ENCODE measurements at regions not wholly inside any gene's neighbourhood (a gene's known extent, or its start where the extent isn't known, plus 50 kb on each side); places are given as distances from the start of the nearest gene placed in this dataset.

DNA sequence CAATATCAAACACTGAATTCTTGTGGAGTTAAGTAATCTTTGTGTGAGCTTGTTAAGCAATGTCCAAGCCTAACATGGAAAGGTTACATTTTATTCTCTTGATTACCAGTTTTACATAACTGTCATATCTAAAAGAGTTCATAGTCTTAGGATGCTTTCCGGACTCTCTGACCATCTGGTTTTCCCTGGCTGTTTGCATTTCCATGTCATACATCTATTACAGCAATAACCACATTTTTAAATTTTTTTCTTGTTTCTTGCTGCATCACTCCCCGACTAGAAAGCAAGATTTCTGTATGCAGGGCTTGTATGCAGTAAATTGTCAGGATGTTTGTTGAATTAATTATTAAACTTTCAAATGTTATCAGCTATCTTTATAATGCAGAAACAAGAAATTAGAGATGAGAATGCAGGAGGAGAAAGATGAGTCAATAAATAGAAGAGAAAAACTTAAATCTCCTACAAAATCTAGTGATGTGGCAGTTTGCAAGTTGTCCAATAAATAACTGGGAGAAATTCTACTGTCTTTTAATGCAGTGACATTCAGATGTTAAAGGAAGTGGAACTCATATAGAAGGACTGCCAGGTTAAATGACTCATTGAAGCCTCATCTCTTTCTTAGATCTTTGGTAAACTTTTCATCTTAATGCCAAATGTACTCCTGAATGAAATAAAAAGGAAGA, 179.6 kb upstream of the SGCD start:
- Histone ChIP-seq H2AFZ (ENCODE audit: low read depth, low read length) (no peak overlapping the region), H3K4me2 (ENCODE audit: insufficient read depth, low read length) (no peak overlapping the region), H4K20me1 (replicated peaks; ENCODE audit: control insufficient read depth, insufficient read depth, low read length) (no peaks in the 10 kb centered on the region), H3K79me2 (ENCODE audit: control insufficient read depth, insufficient read depth, low read length) (no peaks in the 10 kb centered on the region), H3K9ac (ENCODE audit: insufficient read depth in 1 of 2, low read depth in 2 of 2, low read length in 2 of 2) (no peak overlapping the region), H3K4me3 (no peak overlapping the region), H3K27ac (ENCODE audit: extremely low read depth, low read depth, low read length) (no peak overlapping the region), H3K9me1 (ENCODE audit: control insufficient read depth, insufficient read depth, low read length) (no peaks in the 10 kb centered on the region), H3K36me3 (ENCODE audit: control insufficient read depth, insufficient read depth, low read length) (no peaks in the 10 kb centered on the region), H3K4me1 (replicated peaks in 1 of 2; ENCODE audit: control insufficient read depth in 2 of 2, insufficient read depth in 2 of 2, low read length in 2 of 2) (no peaks in the 10 kb centered on the region), H3K27me3 (ENCODE audit: control insufficient read depth in 2 of 2, insufficient read depth in 2 of 2, low read length in 2 of 2) (no peaks in the 10 kb centered on the region), H3K9me3 (replicated peaks; ENCODE audit: control insufficient read depth, insufficient read depth, low read depth, low read length) (no peaks in the 10 kb centered on the region)
- WGBS (ENCODE audit: insufficient coverage, low coverage, missing lambda C conversion rate), result 0% methylated on average over 2 of the region's 2 CpGs
- CTCF ChIA-PET (ENCODE audit: low intra/inter-chr PET ratio), result no interaction called here
- intact Hi-C loops (cut with micrococcal nuclease), result no loop called here
- no TSS peak for BruUV-seq (replicated peaks)
- ATAC-seq (no peak), DNase-seq (ENCODE audit: extremely low read depth in 1 of 4, low spot score in 3 of 4) (no peak), FAIRE-seq (no peak)
- in situ Hi-C loops (cut with MboI), result no loop called here
- POLR2A ChIA-PET, result no interaction called here
- no peak for TF ChIP-seq DNMT1 (IDR thresholded peaks at IDR 0.05)
- TF ChIP-seq MEIS2 (IDR thresholded peaks at IDR 0.05; ENCODE audit: partially characterized antibody), result no peak
- no peak for TF ChIP-seq FOXK1 (CRISPR knock-in tag; IDR thresholded peaks at IDR 0.05; ENCODE audit: borderline replicate concordance)
- TF ChIP-seq, protein P1, sequence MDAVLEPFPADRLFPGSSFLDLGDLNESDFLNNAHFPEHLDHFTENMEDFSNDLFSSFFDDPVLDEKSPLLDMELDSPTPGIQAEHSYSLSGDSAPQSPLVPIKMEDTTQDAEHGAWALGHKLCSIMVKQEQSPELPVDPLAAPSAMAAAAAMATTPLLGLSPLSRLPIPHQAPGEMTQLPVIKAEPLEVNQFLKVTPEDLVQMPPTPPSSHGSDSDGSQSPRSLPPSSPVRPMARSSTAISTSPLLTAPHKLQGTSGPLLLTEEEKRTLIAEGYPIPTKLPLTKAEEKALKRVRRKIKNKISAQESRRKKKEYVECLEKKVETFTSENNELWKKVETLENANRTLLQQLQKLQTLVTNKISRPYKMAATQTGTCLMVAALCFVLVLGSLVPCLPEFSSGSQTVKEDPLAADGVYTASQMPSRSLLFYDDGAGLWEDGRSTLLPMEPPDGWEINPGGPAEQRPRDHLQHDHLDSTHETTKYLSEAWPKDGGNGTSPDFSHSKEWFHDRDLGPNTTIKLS (IDR thresholded peaks at IDR 0.05; ENCODE audit: borderline replicate concordance, low read depth), result no peak
- TF ChIP-seq ZNF12 (CRISPR knock-in tag; IDR thresholded peaks at IDR 0.05), result no peak
- TF ChIP-seq, protein P2, sequence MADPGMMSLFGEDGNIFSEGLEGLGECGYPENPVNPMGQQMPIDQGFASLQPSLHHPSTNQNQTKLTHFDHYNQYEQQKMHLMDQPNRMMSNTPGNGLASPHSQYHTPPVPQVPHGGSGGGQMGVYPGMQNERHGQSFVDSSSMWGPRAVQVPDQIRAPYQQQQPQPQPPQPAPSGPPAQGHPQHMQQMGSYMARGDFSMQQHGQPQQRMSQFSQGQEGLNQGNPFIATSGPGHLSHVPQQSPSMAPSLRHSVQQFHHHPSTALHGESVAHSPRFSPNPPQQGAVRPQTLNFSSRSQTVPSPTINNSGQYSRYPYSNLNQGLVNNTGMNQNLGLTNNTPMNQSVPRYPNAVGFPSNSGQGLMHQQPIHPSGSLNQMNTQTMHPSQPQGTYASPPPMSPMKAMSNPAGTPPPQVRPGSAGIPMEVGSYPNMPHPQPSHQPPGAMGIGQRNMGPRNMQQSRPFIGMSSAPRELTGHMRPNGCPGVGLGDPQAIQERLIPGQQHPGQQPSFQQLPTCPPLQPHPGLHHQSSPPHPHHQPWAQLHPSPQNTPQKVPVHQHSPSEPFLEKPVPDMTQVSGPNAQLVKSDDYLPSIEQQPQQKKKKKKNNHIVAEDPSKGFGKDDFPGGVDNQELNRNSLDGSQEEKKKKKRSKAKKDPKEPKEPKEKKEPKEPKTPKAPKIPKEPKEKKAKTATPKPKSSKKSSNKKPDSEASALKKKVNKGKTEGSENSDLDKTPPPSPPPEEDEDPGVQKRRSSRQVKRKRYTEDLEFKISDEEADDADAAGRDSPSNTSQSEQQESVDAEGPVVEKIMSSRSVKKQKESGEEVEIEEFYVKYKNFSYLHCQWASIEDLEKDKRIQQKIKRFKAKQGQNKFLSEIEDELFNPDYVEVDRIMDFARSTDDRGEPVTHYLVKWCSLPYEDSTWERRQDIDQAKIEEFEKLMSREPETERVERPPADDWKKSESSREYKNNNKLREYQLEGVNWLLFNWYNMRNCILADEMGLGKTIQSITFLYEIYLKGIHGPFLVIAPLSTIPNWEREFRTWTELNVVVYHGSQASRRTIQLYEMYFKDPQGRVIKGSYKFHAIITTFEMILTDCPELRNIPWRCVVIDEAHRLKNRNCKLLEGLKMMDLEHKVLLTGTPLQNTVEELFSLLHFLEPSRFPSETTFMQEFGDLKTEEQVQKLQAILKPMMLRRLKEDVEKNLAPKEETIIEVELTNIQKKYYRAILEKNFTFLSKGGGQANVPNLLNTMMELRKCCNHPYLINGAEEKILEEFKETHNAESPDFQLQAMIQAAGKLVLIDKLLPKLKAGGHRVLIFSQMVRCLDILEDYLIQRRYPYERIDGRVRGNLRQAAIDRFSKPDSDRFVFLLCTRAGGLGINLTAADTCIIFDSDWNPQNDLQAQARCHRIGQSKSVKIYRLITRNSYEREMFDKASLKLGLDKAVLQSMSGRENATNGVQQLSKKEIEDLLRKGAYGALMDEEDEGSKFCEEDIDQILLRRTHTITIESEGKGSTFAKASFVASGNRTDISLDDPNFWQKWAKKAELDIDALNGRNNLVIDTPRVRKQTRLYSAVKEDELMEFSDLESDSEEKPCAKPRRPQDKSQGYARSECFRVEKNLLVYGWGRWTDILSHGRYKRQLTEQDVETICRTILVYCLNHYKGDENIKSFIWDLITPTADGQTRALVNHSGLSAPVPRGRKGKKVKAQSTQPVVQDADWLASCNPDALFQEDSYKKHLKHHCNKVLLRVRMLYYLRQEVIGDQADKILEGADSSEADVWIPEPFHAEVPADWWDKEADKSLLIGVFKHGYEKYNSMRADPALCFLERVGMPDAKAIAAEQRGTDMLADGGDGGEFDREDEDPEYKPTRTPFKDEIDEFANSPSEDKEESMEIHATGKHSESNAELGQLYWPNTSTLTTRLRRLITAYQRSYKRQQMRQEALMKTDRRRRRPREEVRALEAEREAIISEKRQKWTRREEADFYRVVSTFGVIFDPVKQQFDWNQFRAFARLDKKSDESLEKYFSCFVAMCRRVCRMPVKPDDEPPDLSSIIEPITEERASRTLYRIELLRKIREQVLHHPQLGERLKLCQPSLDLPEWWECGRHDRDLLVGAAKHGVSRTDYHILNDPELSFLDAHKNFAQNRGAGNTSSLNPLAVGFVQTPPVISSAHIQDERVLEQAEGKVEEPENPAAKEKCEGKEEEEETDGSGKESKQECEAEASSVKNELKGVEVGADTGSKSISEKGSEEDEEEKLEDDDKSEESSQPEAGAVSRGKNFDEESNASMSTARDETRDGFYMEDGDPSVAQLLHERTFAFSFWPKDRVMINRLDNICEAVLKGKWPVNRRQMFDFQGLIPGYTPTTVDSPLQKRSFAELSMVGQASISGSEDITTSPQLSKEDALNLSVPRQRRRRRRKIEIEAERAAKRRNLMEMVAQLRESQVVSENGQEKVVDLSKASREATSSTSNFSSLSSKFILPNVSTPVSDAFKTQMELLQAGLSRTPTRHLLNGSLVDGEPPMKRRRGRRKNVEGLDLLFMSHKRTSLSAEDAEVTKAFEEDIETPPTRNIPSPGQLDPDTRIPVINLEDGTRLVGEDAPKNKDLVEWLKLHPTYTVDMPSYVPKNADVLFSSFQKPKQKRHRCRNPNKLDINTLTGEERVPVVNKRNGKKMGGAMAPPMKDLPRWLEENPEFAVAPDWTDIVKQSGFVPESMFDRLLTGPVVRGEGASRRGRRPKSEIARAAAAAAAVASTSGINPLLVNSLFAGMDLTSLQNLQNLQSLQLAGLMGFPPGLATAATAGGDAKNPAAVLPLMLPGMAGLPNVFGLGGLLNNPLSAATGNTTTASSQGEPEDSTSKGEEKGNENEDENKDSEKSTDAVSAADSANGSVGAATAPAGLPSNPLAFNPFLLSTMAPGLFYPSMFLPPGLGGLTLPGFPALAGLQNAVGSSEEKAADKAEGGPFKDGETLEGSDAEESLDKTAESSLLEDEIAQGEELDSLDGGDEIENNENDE (IDR thresholded peaks at IDR 0.05; ENCODE audit: low read depth, low read length), result no peak
- no peak for TF ChIP-seq NR2C2 (CRISPR knock-in tag; IDR thresholded peaks at IDR 0.05)
- TF ChIP-seq NR2C2 (tag; IDR thresholded peaks at IDR 0.05), result no peak
- no peak for TF ChIP-seq RBM34 (IDR thresholded peaks at IDR 0.05; ENCODE audit: borderline replicate concordance, insufficient read depth, low read length)
- TF ChIP-seq NFE2 (IDR thresholded peaks at IDR 0.05; ENCODE audit: low read depth), result no peak
- TF ChIP-seq ZNF347 (CRISPR knock-in tag; IDR thresholded peaks at IDR 0.05; ENCODE audit: low read depth), result no peak
